GM19035 (cell line): ENCODE measurements at regions not wholly inside any gene's neighbourhood (a gene's known extent, or its start where the extent isn't known, plus 50 kb on each side); places are given as distances from the start of the nearest gene placed in this dataset.
"Not testable (repeated sequence)": the region's sequence is repeated elsewhere in the genome, so short reads cannot be mapped to it uniquely, and the experiment has no call there.

Experiments
- ATAC-seq: cut with Tn5 transposase; IDR thresholded peaks from one replicate; pipeline ENCODE4 v1.9.1; 2021; ENCODE audit not compliant: unreplicated experiment

DNA sequence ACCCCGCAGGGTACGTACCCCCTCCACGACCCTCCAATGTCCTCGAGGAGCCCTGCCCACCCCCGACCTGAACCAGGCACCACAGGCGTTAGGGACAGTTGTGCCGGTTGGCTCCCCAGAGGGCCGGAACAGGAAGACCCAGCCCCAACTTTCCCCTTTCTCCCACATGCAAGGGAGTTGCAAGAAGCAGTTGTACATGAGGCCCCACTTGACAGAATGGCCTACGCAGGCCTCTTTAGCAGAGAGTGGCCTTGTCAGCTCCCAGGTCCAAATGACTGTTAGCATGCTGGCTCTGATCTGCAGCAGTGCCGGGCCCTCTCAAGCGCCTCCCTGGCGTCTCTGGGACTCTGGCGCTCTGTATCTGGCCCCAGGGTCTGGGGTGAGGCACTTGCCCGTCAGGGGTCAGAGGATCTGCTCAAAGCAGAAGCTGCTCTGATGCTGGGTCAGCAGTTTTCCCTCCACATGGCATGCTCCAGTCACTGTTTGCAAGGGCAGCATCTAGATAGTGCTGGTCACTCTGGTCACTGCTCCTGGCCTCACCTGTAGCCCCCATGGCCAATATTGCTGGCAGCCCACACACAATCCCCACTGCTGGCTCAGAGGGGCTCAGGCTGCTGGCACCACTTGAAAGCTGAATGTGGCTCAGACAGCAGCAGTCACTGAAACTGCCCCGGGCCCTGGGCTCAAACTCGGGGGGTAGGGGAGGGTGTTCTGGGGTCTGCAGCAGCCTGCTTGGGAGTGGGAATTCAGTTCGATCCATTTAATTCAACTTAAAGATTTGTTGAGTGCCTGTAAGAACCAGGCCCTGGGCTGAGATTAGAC lies 254.5 kb downstream of the FAM43A start:
- no peak for ATAC-seq

DNA sequence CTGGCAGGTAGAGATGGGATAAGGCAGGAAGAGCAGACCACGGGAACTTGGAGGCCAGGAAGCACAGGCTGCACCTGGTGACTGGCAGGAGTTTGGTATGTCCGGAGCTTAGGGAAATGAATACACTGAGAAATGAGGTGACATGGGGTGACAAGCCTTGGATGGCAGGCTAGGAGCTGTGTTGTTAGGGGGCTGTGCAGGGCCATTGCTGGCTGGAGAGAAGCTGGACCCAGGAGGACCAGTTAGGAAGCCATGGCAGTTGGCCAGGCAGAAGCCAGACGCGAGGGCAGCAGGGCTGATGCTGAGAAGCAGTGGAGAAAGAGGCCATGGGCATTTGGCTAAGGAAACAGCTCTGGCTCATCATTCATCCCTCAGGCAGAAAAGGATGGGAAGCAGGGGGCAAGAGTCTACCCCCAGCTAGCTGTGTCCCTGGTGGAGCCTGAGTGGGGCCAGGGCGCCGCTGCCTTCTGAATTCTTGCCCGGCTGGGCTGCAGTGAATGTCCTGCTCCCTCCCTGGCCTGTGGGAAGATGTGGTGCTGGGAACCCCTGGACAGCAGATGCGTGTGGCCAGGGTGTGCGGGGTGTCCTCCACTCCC lies 255.8 kb downstream of the FAM43A start:
- ATAC-seq: no peak

DNA sequence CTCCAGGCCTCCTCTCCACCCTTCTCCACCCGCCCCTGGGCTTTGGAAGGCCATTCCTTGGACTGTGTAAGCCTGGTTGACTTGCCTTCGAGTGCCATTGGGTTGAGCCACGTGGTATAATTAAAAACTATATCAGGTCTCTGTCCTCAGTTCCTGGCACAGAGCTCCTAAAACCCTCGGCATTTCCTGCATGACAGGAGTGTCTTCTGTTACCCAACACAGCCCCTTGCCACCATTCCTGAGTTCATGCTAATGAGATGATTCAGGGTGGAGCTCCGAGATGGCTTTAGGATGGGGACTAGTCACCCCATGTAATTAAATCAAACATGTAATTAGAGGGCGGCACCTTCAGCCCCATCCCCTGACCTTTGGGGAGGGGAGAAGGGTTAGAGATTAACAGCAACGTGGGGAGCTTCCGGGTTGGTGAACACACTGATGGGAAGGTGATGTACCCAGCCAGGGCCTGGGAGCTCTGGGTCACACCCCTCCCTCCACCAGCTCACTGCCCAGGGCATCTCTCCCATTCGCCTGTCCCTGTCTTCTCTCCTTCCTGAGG lies 256.4 kb downstream of the FAM43A start:
- no peak for ATAC-seq

DNA sequence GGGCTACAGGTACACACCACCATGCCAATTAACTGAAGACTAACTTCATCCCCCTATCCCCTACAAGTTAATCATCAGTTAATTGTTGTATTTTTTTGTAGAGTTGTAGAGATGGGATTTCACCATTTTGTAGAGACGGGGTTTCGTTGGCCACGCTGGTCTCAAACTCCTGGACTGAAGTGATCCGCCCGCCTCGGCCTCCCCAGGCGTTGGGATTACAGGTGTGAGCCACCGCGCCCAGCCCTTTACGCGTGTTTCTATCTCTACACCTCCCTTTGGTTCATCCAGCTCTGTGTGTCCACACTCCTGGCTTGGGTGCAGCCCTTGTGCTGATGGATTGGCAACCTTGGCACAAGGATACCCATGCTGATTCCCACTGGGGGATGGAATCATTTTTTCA lies 258.8 kb downstream of the FAM43A start:
- ATAC-seq: no peak

DNA sequence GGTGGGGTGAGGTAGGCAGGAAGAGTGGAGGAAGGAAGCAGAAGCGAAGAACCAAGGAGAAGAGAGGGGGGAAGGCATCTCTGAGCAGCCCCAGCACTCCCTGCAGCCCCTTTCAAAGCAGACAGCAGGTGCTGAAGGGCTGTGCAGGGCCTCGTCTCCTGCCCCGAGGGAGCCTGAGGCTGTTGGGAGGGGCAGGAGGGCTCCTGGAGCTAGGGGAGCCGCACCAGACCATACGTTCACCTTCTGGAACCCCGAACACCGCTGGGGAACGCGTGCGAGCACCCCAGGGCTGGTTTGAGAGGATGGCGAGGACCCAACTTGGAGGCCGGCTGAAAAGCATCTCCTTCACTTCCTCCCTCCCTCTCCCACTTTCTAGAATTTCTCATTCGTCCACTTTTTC lies 259.8 kb downstream of the FAM43A start:
- ATAC-seq: no peak

DNA sequence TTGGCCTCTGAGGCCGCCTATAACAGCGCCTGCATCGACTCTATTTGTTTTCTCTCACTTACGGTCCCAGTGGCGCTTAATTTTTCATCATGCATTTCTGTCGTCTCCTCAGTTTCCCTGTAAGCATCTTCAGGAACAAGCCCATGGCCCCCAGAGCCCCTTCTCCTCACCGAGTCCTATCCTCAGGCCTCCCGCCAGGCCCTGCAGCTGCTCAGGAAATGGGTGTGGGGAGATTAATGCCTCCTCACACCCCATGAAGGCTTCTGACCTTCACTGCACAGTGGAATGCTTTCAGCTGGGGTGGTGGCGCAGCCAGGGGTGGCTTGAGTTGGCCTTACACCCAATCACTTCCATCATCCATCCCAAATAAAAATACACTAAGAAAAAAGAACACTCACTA lies 260.4 kb downstream of the FAM43A start:
- ATAC-seq: no peak

DNA sequence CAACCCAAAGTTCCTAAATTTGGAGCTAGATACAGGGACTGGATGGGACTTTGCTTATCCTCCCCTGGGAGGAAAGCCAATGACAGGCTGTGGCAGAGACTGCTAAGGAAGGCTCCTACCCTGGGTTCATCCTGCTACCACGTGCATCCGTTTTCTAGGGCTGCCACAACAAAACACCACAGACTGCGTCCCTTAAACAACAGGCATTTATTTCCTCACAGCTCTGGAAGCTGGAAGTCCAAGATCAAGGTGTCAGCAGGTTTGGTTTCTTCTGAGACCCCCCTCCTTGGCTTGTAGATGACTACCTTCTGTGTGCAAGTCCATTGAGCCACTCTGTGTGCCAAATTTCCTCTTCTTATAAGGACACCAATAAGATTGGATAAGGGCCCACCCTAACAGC lies 263.9 kb downstream of the FAM43A start:
- no peak for ATAC-seq

DNA sequence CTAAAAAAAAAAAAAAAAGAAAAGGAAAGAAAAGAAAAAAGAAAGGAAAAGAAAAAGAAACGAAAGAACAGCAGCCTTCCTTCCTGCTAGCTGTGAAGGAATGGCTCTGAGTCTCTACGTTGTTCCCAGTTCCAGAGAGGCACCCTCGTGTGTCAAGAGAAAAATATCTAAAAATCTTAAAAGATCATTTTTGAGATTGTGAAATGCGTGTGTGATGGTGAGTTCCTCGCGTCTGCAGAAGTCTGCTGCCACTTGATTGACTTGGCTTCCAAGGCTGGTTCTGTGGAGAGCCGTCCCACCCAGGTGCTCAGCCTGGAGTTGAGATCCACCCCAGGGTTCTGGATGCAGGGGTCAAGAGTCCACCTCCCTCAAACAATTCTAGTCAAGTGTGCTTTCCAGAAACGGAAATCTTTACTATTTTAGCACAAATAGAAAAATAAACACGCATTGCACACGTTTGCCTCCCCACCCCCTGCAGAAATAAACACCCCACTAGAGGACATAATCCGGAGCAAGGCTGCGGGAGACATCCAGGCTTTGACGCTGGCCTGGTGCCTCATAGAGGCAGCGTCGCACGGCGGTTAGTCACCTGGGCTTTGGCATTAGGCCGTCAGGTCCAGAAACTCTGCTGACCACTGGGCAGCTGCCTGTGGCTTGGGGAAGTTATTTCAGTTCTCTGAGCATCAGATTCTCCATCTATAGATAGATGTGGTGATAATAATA lies 265.4 kb downstream of the FAM43A start:
- ATAC-seq: no peak

DNA sequence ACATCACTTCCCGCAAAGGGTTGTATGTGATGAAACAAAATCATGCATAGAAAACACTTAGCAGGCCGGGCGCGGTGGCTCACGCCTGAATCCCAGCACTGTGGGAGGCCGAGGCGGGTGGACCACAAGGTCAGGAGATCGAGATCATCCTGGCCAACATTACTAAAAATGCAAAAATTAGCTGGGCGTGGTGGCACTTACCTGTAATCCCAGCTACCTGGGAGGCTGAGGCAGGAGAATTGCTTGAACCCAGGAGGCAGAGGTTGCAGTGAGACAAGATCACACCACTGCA lies 265.9 kb downstream of the FAM43A start:
- not testable (repeated sequence) for ATAC-seq

DNA sequence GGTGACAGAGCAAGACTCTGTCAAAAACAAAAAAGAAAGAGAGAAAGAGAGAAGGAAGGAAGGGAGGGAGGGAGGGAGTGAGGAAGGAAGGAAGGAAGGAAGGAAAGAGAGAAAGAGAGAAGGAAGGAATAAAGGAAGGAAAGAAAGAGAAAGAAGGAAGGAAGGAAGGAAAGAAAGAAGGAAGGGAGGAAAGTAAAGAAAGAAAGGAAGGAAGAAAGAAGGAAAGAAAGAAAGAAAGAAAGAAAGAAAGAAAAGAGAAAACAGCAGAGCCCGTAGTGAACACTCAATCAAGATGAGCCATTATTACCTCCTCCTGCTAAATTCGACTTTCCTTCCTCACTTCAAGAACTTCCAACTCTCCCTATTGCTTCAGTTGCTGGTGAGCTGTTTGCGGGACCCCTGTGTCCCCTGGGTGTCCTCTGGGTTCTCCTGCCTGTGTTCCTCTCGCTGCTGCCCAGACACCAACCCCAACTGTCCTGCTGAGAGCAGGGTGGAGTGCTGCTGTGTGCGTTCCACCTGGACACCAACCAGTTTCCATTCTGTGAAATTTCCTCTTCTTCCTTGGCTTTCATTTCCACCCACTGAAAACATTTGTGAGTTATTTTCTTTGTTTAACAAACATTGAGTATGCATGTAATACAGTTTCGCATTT lies 266.4 kb downstream of the FAM43A start:
- no peak for ATAC-seq

DNA sequence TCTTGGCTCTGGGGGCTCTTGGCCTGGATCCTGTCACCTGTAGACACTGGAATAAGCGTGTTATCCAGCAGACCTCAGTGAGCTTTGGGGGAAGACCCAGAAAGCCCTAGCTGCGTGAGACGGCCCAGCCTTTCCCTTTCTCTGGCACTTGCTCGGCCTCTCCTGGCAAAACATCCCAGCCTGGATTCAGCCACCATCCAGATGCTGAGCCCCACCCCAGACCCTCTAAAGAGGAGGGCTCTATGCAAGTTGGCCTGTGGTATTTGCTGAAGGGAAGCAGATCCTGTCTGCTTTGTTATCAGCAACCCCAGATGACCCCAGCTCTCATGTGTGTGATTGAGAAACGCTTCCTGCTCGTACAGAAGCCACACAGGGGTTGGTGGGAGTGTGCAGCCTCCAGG lies 267.2 kb downstream of the FAM43A start:
- no peak for ATAC-seq

DNA sequence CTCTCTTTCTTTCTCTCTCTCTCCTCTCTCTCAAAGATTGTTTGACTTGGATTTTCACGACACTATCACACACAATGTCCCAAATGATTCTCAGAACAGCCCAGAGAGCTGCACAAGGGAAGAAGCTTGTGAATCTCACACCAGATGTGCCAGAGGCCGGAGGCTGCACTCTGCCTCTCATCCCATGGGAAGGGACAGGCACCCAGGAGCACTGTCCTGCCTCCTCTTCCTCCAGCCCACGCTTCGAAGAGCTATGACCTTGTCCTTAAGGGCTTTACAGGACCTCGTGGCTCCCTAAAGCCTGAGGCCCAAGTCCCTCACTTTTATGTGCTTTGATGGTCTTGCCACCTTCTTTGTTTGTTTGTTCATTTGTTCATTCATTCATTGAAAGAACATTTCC lies 267.6 kb downstream of the FAM43A start:
- no peak for ATAC-seq

DNA sequence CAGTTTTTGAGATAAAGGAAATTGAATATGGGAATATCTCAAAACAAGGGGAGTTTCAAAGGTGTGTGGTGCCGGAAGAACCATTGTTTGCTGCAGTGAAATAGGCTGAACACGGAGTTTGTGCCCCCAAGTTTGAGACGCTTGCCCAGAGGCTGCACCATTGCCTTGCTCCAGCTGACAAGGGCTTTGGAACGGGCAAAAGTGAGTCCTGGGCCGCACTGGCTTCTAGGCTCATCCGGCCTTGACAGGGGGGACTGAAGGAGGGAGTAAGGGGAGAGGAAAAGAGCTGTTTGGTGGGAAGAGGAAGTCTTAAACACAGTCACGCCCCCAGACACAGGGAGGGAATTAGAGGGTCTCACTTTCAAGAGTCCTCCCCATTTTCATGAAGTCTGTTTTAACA lies 269.9 kb downstream of the FAM43A start:
- no peak for ATAC-seq

DNA sequence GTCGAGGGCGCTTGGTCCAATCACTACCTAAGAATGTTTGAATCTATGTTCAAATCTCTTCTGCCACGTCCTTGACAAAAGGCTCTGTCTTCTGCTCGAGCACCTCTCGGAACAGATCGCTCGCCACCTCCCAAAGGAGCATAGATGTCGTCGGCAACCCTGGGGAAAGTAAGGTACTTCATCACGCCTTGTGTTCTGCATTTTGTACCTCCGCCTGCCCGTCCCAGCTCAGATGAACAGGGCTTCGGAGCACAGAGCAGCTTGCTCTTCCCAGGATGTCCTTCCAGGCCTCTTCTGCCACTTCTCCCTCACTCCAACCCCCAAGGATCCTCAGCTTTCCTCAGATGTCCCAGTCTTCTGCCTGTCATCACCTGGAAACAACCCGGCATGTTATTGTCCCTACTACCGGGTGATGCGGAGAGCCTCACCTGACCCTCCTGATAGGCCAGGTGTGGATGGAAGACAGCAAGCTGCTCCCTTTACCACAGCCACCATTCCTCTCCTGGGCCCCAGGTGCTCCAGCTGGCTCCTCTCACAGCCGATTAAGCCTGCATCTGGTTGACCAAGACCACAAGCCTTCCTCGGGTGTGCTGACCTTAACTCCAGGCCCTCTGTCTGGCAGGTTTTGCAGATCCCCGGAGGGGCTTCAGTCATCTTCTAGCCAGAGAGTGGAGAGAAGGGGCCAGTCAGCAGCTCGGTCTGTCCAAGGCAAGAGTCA lies 270.5 kb downstream of the FAM43A start:
- no peak for ATAC-seq

DNA sequence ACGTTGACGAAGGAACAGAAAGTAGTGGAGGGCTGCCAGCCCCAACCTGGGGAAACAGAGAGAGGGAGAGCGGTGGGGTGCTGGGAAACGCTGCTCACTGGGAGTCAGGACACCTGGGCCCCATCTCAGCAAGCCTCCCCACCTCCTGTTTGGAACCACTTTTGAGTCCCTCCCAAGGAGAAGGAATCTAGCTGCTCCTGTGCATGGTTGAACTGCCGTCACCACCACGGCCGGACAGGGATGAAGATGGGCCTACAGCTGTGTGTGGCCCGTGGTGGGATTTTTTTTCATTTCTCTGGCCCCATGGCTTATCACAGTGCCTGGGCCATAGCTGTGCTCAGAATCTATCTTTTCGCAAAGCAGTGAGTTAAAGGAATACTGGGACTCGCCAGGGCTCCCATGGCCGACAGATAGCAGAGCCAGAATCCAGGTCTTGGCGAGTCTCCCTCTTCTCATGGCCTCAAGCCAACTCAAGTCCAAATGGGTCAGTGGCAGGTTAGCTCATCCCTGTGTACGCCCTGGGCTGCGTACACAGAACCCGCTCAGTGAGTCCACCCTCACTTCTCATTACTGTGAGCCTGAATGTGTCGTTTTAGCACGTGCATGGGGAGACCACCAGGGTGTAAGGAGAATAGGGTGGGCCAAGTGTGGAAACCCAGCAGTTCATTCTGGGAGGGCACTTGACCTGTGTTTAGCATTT lies 271.2 kb downstream of the FAM43A start:
- no peak for ATAC-seq

DNA sequence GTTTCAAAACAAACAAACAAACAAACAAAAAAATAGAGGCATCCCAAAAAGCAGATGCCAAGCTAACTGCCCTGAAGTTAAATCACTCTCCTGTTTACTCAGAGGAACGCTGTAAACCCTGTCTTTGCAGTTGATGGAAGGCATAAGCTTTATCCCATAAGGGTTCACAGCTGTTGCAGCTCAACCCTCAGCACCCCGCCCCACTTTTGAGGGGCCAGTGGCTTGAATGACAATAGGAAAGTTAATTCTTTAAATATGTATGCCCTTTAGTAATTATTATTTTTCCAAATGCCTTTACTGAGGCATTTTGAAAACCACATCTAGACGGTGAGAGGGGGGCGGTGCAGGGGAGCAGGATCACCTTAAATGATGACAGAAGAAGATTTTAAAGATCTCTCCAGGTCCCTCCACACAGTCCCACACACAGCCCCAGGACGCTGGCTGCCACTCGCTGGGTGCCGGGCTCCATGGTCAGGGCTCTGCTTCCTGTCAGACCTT lies 272.1 kb downstream of the FAM43A start:
- no peak for ATAC-seq

DNA sequence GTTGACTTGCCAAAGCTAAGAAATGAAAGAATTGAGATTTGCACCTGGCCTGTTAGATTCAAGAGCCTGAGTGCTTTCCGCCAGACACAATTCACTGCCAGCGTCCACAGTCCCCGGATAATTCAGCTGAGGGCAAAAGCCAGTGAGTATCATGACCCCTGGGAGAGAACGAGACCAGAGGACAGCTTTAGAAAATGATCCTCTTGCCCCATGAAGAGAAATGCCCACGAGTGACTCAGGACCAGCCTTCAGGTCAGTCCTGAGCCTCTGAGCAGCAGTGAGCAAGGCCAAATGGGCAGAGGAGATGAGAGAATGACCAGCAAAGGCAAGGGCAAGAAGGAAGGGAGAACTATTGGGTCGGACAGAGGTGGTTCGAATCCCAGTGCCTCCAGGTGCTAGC lies 273.5 kb downstream of the FAM43A start:
- ATAC-seq: no peak

DNA sequence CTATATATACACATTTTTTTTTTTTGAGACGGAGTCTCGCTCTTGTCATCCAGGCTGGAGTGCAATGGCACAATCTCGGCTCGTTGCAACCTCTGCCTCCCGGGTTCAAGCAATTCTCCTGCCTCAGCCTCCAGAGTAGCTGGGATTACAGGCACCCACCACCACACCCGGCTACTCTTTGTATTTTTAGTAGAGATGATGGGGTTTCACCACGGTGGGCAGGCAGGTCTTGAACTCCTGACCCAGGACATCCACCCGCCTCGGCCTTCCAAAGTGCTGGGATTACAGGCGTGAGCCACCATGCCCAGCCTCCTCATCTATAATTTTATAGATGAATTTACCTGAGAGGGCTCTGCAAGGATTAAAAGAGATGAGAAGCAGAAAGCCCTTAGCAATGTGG lies 274.0 kb downstream of the FAM43A start:
- ATAC-seq: not testable (repeated sequence)

DNA sequence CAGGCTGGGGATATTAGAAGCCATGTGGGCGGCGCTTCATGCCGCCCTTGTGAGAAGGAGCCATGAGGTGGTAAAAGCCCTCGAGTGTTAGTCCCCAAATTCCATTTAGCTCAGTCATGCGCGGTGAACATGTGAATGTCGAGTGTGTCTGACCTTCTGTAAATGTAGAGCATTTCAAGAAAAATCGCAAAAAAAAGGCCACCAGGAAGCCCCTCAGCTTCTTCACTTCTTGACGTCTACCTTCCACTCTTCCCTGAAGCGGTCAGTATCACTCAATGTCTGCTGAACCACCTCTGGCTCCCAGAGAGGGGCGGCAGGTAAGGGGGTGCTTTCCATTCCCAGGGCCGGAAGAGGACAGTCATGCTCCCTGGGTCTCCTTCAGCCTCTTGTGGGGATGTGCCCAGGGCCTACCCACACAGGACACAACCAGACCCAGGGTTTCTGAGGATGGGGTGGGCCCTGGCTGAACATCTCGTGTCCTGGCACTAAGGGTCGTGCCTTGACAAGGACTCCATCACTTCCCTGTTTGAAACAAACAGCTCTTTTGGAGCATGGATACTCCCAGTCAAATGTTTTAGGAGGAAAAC lies 274.9 kb downstream of the FAM43A start:
- ATAC-seq: no peak

DNA sequence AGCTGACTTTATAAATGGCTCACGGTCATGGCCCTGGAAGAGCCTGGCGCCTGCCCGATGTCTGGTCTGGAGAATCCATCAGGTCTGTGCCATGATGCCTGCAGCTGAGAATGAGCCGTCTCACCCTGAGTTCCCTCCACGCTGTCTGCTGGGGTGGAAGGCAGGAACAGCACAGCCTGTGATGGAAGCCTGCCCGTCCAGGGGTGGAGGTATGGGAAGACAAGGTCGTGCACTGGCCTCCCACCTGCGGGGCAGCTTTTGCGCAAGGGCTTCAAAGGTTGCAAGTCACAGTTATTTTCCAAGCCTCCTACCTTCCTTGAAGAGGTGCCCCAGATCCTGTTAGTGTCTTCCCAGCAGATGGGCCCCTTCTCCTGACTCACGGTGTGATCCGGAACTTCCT lies 275.5 kb downstream of the FAM43A start:
- no peak for ATAC-seq
